ENCODE measurements at regions not wholly inside any gene's neighbourhood (a gene's known extent, or its start where the extent isn't known, plus 50 kb on each side); places are given as distances from the start of the nearest gene placed in this dataset.
"Not testable (repeated sequence)": the region's sequence is repeated elsewhere in the genome, so short reads cannot be mapped to it uniquely, and the experiment has no call there.

DNA sequence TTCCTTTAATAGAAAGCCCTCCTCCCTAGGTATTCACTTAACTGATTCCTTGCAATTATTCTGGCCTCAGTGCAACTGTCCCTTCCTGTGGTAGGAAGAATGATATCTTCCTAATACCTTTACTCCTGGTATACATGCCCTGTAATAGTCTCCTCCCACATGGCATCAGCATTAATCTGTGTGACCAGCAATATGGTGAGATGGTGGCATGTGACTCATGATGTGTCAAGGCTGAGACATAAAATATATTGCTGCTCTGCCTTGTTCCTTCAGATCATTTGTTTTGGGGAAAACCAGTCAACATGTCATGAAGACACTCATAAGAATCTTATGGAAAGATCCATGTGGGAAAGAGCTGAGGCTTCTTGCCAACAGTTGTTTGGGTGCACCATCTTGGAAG, 149.1 kb upstream of the TRPM3 start:
- no peak for DNase-seq (ENCODE audit: low read depth)

DNA sequence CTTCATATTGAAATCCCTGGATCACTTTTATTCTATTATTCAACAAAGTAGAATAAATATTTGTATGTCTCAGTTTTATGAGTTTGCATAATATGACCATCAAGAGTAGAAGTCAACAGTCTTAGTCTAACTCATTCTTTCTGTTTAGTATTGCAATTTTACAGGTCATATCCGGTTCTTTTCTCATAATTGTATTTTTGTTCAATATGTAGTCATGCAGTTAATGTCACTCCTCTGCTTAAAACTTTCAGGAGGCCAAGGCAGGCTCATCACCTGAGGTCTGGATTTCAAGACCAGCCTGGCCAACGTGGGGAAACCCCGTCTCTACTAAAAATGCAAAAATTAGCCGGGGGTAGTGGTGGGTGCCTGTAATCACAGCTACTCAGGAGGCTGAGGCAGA, 148.4 kb upstream of the TRPM3 start:
- no peak for DNase-seq (ENCODE audit: low read depth)

- DNase-seq (ENCODE audit: low read depth), result no peak
Measured at GRCh38 chr9:71268871-71269635, 147.6 kb upstream of the TRPM3 start.

DNA sequence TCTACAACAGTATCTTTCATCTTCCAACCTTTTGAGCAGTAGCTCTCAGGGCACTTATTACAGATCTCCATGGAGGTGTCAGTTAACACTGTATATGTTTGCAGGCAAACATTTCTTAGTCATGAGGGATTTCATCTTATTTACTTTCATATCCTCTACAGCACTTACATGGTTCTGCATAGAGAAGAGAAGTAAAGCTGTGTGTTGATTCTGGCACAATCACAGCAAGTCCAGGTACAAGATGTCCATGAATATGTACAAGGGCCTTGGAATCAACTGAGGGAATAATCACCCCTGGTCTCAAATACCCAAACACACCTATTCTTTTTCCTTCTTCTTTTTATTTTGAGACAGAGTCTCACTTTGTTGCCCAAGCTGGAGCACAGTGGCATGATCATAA, 142.0 kb upstream of the TRPM3 start:
- DNase-seq (ENCODE audit: low read depth), result no peak

DNA sequence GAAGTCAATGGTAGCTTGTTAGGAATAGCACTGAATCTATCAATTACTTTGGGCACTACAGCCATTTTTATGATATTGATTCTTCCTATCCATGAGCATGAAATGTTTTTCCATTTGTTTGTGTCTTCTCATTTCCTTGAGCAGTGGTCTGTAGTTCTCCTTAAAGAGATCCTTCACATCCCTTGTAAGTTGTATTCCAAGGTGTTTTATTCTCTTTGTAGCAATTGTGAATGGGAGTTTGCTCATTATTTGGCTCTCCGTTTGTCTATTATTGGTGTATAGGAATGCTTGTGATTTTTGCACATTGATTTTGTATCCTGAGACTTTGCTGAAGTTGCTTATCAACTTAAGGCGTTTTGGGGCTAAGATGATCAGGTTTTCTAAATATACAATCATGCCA, 139.0 kb upstream of the TRPM3 start:
- not testable (repeated sequence) for DNase-seq (ENCODE audit: low read depth)

DNA sequence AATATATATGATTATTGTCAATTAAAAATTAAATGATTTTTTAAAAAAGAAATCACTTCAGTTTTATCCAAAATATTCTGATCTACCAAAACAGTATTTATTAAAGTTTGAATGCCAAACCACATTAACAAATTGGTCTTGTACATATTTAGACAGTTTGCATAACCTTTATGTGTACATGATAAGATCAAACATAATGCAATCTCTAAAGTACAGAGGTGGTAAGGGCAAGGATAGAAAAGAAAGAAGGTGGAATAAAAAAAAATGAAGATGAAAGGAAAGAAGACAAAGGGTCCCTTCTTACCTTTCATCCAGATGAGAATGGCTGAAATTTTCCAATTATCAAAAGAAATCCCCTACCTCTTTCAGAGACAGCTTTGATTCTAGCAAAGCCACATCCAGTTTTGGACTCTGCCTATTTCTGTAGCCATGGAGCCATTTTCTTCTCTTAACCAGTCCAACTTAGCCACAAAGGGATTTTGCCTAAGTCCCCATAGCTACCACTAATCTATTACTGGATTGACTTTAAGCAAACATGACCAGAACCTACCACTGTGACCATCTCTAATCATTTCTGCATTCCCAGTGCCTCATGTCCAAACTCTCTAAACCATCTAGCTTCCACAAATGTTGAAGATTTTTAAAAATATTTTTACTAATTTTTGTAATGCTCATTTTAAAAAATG, 133.3 kb upstream of the TRPM3 start:
- DNase-seq (ENCODE audit: low read depth), result no peak

DNA sequence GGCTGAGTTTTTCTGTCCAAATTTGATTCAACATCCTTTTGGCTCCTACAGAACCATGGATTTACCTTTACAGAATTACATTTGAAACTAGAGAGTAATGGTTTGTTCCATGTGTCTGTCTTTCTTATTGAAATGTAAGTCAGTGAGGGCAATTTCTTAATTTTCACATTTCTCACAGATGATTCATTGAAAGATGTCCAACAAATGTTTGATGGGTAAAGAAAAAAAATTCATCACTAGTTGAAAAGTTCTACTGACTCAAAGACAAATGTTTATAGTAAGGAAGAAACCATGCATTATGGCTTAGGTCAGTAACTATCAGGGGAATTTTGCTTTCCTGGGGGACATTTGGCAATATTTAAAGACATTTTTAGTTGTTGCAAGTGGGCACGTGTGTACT, 131.6 kb upstream of the TRPM3 start:
- DNase-seq (ENCODE audit: low read depth), result no peak

DNA sequence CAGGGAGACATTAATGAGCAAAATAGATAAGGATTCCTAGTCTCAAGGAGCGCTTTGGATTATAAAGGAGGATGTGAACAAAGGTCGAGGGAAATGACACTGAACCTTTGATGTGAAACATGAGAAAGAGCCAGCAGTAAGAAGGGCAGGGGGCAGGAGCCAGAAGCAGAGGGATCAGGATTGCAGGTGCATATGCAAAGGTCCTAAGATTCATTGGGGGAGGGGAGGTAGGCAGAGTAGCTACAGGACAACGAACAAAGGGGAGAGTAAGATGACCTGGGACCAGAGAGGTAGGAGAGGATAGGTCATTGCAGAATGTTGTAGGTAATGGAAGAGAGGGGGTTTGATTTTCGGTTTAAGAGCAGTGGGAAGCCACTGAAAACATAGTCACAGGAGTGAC, 129.2 kb upstream of the TRPM3 start:
- DNase-seq (ENCODE audit: low read depth), result no peak

- no peak for DNase-seq (ENCODE audit: low read depth)
Measured at GRCh38 chr9:71249729-71250317, 128.4 kb upstream of the TRPM3 start.

DNA sequence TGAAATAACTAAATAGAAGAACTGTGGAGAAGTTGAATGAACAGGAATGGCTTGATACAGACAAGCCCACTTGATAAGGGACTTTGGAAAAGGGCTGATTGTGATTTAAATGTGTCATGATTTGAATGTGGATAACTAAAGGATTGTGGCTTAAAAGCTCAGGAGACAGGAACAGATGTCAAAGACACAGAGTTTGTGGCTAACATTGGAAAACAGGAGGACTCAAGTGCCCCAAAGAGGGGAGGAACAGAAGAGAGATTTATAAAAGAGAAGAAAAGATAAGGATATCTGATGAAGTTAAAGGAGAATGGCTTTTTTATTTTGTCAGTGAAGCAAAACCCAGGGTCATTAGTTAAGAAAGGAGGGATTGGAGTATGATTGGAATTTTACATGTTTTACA, 124.2 kb upstream of the TRPM3 start:
- no peak for DNase-seq (ENCODE audit: low read depth)

DNA sequence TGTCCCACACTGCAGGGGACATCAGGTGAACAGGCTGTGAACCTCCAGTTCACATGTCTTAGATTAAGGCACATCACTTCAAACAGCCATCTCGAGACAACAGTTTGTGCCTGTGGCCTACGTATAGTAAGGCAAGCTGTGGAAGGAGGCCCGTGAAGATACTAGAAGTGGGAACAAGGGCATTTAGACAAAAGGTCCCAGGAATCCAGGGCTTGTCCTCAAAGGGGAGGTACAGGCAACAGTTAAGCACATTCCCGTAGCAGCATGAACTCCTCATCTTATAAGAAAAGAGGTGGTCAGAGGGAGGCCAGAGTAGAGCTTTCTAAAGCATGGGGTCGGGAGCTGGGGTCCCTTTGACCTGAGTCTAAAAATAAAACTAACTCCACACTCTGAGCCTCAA, 122.5 kb upstream of the TRPM3 start:
- DNase-seq (ENCODE audit: low read depth), result no peak

DNA sequence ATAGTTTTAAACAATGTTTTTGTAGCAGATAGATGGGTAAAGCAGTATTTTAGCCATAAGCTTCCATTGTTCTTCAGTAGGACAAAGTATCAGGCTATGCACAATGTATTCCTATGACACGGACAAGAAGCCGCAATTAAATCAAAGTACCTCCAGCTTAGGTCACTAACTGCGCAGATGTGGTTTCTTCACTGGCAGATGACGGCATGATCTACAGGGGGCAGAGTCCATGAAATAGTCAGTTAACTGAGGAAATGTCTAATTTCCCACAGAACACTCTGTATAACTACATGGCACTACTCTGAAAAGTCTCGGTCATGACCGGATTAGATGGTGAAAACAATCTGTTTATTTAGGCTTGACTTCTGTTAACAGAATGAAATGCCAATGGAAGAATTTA, 120.7 kb upstream of the TRPM3 start:
- DNase-seq (ENCODE audit: low read depth), result no peak

DNA sequence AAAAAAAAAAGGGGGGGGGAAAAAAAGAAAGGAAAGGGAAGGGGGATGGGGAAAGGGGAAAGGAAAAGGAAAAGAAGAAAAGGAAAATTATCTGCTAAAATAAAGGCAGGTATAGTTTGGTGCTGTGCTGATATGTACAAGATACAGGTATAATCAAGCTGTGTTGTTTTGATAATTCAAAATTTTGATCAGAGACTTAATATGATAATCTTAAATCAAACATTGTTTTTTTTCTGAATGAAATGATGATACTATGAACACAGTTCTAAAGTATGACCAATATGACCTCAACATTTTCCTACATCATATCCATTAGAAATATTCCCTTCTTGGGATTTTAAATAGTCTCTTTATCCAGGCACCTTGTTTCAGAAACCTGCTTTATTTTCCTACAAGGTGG, 115.6 kb upstream of the TRPM3 start:
- no peak for DNase-seq (ENCODE audit: low read depth)

- no peak for DNase-seq (ENCODE audit: low read depth)
Measured at GRCh38 chr9:71233646-71234045, 112.2 kb upstream of the TRPM3 start.

DNA sequence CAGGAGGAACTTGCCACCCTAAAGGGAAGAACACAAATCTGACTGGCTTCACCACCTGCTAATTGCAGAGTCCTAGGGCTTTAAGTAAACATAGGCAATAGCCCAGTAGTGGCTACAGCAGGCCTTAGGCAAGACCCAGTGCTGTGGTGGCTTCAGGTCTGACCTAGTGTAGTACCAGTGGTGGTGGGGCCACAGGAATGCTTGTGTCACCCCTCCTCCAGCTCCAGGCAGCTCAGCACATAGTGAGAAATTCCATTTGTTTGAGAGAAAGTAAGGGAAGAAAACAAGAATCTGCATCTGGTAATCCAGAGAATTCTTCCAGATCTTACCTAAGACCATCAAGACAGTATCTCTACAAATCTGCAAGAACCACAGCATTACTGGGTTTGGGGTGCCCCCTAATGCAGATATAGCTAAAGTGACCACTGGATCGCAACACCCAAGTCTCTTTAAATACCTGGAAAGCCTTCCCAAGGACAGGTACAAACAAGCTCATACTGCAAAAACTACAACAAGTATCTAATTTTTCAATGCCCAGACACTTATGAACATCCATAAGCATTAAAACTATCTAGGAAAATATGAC, 102.6 kb upstream of the TRPM3 start:
- no peak for DNase-seq (ENCODE audit: low read depth)

DNA sequence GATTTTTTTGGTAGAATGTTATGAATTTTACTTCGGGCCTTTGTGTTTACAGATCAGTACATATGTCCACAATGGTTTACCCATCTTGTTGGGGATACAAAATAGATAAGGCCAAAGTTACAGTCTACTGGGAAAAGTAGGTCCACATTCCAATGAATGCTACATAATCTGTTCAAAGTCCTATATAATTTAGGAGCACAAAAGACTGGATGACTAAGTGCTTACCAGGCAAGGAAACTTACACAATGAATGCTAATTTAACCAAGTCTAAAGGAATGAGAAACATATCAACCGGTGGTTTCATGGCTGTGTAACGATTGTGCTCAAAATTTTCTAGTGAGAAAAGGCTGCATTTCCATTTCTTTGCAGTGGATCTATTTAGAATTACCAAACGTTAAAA, 97.4 kb upstream of the TRPM3 start:
- DNase-seq (ENCODE audit: low read depth), result no peak

DNA sequence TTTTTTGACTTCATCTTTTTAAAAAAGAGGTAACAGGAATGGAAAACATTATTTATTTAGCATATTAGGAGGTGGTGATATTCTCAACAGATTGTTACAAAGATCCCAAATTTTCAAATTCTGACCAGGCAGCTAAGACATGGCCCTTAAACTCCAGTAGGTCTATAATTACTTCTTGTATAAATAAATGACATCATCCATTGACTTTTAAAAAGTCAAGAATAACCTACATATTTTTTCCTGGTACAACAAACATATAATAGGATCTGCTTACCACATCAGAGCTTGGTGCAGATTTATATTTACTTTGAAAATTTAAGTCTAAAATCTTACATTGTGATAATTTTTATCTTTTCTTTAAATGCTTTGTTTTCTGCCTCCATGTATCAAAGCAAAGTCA, 92.2 kb upstream of the TRPM3 start:
- DNase-seq (ENCODE audit: low read depth), result no peak

- no peak for DNase-seq (ENCODE audit: low read depth)
Measured at GRCh38 chr9:71210326-71210725, 88.9 kb upstream of the TRPM3 start.

GRCh38 chr9:71209890-71210289, 88.5 kb upstream of the TRPM3 start:
- DNase-seq (ENCODE audit: low read depth), result no peak

DNA sequence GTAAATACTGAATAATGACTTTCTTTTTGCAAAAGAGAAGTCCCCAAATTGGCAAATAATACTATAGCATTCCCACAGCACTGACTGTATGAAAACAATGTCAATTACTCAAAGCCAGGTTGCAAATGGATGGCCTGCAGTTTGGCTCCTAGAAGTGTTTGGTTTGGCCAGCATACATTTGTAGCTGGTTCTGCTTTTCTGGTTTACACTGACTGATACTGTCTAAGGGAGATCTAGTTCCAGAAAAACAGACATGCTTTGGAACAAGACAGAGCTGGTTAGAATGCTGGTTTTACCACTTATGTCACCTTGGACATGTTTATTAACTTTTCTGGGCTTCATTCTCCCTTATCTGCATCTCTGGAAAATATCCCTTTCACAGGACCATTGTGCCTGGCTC, 81.5 kb upstream of the TRPM3 start:
- DNase-seq (ENCODE audit: low read depth), result no peak

DNA sequence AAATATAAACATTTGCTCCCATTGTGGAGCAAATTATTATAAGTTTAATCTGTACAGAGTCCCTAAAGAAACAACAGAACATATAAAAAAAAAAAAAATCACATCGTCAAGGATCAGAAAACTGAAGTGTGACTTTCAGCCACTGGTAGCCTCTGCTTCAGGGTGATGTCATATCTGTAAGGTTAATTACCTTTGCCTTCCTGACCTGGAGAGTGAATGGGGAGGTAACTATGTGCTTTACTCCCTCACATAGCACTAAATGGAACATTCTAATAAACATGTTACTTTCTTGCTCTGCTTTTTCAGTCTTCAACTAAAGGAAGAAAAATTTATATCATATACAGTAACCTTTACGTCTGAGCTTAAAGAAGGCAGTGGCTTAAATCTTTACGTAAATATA, 70.3 kb upstream of the TRPM3 start:
- DNase-seq (ENCODE audit: low read depth), result no peak

DNA sequence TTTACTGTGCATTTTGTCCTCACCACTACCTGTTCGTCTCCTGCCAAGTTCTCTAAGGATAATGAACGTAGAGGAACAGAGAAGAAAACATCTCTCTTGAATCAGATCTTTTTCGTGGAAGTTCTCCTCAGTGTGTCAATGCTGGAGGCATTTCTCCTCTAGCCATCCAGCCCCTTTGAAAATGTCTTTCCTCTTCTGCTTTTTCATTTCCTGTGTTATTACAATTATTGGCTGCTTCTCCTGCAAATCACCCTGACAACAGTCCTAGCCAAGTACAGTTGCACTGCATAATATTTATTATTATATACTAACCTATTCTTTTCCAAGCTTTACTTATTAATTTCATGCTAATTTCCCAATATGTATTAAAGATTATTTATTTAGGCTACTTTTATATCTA, 61.8 kb upstream of the TRPM3 start:
- DNase-seq (ENCODE audit: low read depth), result no peak

DNA sequence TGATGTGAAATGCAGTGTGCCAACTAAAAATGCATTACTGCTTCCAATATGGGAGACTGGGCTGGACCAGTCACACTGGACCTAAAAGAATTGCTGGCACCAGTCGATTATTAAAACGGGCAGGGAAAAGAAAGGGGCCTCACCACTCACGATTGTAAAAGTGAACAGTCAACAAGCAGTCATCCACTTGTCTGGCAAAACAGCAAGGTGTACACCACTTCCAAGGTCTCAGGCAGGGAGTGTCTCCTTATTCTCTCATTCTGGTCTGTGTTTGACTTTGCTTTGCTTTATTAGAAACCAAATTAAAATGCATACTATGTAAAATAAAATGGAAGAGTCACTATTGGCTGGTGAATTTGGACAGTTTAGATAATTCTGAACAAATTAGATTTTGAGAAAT, 57.8 kb upstream of the TRPM3 start:
- DNase-seq (ENCODE audit: low read depth), result no peak
